Nephron (organoid): ENCODE measurements at regions not wholly inside any gene's neighbourhood (a gene's known extent, or its start where the extent isn't known, plus 50 kb on each side); places are given as distances from the start of the nearest gene placed in this dataset.

Experiments used
- H3K27ac Mint-ChIP-seq, 3 experiments: 2 replicates each; pipeline ENCODE4 v1.8.0; 2020; ENCODE audit warnings: mixed read lengths in 3 of 3, mild to moderate bottlenecking in 2 of 3, moderate library complexity in 1 of 3
- H3K27me3 Mint-ChIP-seq: 2 replicates; pipeline ENCODE4 v1.8.0; 2021; ENCODE audit warnings: low read depth, mild to moderate bottlenecking, moderate library complexity, mixed read lengths
- H3K36me3 Mint-ChIP-seq: 2 replicates; pipeline ENCODE4 v1.8.0; 2020; ENCODE audit warnings: low read depth, mixed read lengths
- H3K4me1 Mint-ChIP-seq: 2 replicates; pipeline ENCODE4 v1.8.0; 2020; ENCODE audit warnings: mixed read lengths
- H3K4me3 Mint-ChIP-seq, 3 experiments: 2 replicates each; pipeline ENCODE4 v1.8.0; 2020; ENCODE audit warnings: mild to moderate bottlenecking in 3 of 3, mixed read lengths in 3 of 3, moderate library complexity in 2 of 3
- H3K9me3 Mint-ChIP-seq: 2 replicates; pipeline ENCODE4 v1.8.0; 2020; ENCODE audit warnings: mixed read lengths
- TF ChIP-seq, protein P1 (sequence below), 3 experiments: fragments of 200-600 bp; sonication (generic); IDR thresholded peaks; one replicate each; pipeline ENCODE4 v1.5.0; 2021; ENCODE audit warnings: antibody characterized with exemption in 3 of 3; ENCODE audit not compliant: unreplicated experiment in 3 of 3

DNA sequence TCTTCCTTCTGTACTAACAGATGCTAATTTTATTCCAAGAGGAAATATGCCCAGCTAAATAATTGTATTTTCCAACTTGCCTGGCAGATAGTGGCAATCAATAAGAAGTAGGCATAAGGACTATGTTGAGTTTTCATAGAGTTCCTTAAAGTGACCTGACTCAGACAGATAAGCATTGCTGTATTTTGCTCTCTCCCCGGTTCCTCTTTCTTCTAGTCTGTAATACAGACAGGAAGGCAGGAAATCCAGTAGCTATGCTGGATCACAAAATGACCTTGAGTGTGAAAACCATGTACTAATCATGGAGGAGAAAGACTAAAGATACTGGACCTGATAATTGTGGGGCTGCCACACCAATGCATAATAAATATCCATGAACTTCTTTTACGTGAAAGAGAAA, 701.7 kb downstream of the CETN3 start:
- no peak overlapping the region for H3K27ac Mint-ChIP-seq
- H3K36me3 Mint-ChIP-seq = no peaks in the 10 kb centered on the region
- TF ChIP-seq, protein P1, sequence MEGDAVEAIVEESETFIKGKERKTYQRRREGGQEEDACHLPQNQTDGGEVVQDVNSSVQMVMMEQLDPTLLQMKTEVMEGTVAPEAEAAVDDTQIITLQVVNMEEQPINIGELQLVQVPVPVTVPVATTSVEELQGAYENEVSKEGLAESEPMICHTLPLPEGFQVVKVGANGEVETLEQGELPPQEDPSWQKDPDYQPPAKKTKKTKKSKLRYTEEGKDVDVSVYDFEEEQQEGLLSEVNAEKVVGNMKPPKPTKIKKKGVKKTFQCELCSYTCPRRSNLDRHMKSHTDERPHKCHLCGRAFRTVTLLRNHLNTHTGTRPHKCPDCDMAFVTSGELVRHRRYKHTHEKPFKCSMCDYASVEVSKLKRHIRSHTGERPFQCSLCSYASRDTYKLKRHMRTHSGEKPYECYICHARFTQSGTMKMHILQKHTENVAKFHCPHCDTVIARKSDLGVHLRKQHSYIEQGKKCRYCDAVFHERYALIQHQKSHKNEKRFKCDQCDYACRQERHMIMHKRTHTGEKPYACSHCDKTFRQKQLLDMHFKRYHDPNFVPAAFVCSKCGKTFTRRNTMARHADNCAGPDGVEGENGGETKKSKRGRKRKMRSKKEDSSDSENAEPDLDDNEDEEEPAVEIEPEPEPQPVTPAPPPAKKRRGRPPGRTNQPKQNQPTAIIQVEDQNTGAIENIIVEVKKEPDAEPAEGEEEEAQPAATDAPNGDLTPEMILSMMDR (IDR thresholded peaks at IDR 0.05; ENCODE audit: unreplicated experiment in 3 of 3) = no peak
- no peak overlapping the region for H3K4me3 Mint-ChIP-seq
- peaks cover 58% of the 10 kb centered on the region for H3K27me3 Mint-ChIP-seq
- no peaks in the 10 kb centered on the region for H3K9me3 Mint-ChIP-seq
- H3K4me1 Mint-ChIP-seq = peaks cover 9% of the 10 kb centered on the region

DNA sequence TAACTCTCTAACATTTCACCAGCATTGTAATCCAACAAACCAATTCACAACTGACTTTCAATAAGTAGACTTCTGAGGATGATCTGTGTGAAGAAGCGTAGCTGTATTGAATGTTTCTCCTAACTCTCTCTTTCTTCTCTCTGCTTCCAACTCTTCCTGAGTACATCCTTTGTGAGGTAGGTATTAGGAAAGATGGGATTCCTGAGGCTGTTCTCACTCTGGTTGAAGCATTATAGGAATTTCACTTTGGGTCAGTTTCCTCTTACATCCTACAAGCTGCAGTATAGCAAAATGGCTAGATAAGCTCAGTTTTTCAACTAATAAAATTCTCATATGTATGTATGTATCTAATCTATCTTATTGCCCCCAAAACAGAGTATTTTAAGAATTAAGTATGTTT, 702.8 kb downstream of the CETN3 start:
- Mint-ChIP-seq H3K27ac (no peak overlapping the region), H3K4me3 (no peak overlapping the region), H3K27me3 (peaks cover 61% of the 10 kb centered on the region), H3K4me1 (peaks cover 9% of the 10 kb centered on the region), H3K9me3 (no peaks in the 10 kb centered on the region), H3K36me3 (no peaks in the 10 kb centered on the region)
- TF ChIP-seq, protein P1 (IDR thresholded peaks at IDR 0.05; ENCODE audit: unreplicated experiment in 3 of 3) = no peak

DNA sequence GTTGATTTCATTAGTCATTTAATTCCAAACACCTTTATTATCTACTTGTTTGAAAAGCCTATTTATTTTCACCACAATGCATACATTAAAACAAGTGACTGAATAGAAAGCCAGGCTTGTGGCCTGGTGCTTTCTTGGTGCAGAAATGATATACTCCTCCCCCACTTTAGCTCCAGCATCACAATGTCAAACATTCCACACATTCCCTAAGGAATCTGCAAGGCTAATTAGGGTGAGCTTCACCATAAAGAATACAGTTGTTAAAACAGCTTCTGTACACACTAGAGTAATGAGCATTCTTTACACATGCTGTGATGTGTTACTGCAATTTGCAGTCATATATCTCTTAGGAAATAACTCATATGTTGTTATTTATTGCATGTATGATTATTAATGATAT, 705.7 kb downstream of the CETN3 start:
- H3K4me3 Mint-ChIP-seq = no peak overlapping the region
- H3K27me3 Mint-ChIP-seq = peaks cover 58% of the 10 kb centered on the region
- H3K4me1 Mint-ChIP-seq = peaks cover 5% of the 10 kb centered on the region
- peak overlapping the region in 1 of 3 experiments; percentile 85 for H3K27ac Mint-ChIP-seq
- TF ChIP-seq, protein P1 (IDR thresholded peaks at IDR 0.05; ENCODE audit: unreplicated experiment in 3 of 3) = no peak
- H3K9me3 Mint-ChIP-seq = no peaks in the 10 kb centered on the region
- H3K36me3 Mint-ChIP-seq = no peaks in the 10 kb centered on the region

DNA sequence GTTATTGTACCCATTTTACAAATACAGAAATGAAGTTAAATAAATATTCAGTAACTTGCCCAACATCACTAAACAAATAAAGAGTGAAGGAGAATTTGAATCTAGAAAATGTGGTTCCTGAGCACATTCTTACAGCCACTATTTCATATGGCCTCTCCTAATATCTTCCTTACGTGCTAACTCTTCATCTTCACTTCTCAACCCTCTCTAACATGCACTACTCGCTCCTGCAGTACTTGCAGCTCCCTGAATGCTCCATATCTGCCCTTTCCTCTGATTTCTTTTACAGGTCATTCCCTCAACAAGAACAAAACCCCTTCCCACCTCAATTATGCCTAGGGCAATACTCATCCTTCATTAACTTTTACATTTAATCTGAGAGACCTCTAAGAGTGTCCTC, 711.5 kb downstream of the CETN3 start:
- Mint-ChIP-seq H3K4me3 (no peak overlapping the region), H3K4me1 (no peaks in the 10 kb centered on the region), H3K36me3 (no peaks in the 10 kb centered on the region), H3K27ac (no peak overlapping the region), H3K9me3 (no peaks in the 10 kb centered on the region), H3K27me3 (peaks cover 46% of the 10 kb centered on the region)
- TF ChIP-seq, protein P1 (IDR thresholded peaks at IDR 0.05; ENCODE audit: unreplicated experiment in 3 of 3) = no peak

DNA sequence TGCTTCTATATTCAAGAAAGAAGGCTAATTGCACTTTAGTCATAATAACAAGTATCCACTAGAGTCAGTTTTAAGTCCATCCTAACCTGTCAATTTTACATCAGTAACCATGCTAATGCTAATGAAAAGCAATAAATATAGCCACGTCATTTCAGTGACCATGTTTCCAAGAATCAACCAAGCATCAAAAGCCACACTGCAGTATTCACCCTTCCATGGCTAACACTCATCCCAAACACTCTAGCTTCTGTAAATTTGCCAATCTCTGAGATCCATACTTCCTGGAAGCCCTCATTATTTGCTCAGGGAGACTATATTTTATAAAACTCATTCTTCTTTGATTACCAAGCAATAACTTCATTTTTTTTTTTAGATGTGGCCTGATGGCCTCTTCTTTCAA, 712.0 kb downstream of the CETN3 start:
- no peak overlapping the region for H3K27ac Mint-ChIP-seq
- H3K36me3 Mint-ChIP-seq = no peaks in the 10 kb centered on the region
- peaks cover 45% of the 10 kb centered on the region for H3K27me3 Mint-ChIP-seq
- TF ChIP-seq, protein P1 (IDR thresholded peaks at IDR 0.05; ENCODE audit: unreplicated experiment in 3 of 3) = no peak
- H3K4me1 Mint-ChIP-seq = no peaks in the 10 kb centered on the region
- no peak overlapping the region for H3K4me3 Mint-ChIP-seq
- no peaks in the 10 kb centered on the region for H3K9me3 Mint-ChIP-seq

DNA sequence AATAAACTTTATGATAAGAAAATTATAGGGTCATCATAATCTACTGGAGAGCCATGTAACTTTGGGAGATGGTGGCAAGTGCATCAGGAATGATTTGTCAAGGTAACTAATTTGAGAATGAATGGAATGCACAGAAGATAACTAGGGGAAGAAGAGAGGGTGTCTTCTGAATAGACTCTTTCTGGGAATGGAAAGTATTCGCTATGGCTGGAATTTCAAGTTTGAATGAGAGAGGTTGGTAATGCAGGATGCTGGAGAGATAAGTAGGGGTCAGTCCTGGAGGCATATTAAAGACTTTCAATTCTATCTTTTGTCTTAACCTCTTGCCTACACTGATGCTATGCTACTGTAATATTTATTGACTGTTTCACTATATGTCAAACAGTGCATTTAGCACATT, 714.2 kb downstream of the CETN3 start:
- no peak overlapping the region for H3K4me3 Mint-ChIP-seq
- H3K36me3 Mint-ChIP-seq = no peaks in the 10 kb centered on the region
- TF ChIP-seq, protein P1 (IDR thresholded peaks at IDR 0.05; ENCODE audit: unreplicated experiment in 3 of 3) = no peak
- H3K4me1 Mint-ChIP-seq = no peaks in the 10 kb centered on the region
- no peak overlapping the region for H3K27ac Mint-ChIP-seq
- peaks cover 35% of the 10 kb centered on the region for H3K27me3 Mint-ChIP-seq
- H3K9me3 Mint-ChIP-seq = no peaks in the 10 kb centered on the region
